Vagina (tissue), 2 donors: ENCODE measurements at regions not wholly inside any gene's neighbourhood (a gene's known extent, or its start where the extent isn't known, plus 50 kb on each side); places are given as distances from the start of the nearest gene placed in this dataset. TPM values are rescaled to one million over a fixed set of nuclear protein-coding genes. Genes with fewer than 3 reads are reported as not detected.

ENCODE experiments used
- DNase-seq, 2 donors: peaks; one replicate each; pipeline ENCODE4 v3.0.0-alpha.2; 2017; ENCODE audit errors: extremely low spot score in 2 of 2
- H3K27ac ChIP-seq: fragments of 200-600 bp; sonication (generic); one replicate; pipeline ENCODE4 v1.5.1; 2019
- H3K27me3 ChIP-seq: fragments of 200-600 bp; sonication (generic); one replicate; pipeline ENCODE4 v1.5.1; 2019
- H3K36me3 ChIP-seq, 2 donors: fragments of 200-600 bp; sonication (generic); one replicate each; pipeline ENCODE4 v1.5.1; 2017 to 2019
- H3K4me1 ChIP-seq: fragments of 200-600 bp; sonication (generic); one replicate; pipeline ENCODE4 v1.5.1; 2019
- H3K4me3 ChIP-seq, 2 donors: fragments of 200-600 bp; sonication (generic); 1 replicate in 1 of 2; 2 replicates in 1 of 2; pipeline ENCODE4 v1.5.1; 2016 to 2019
- H3K9me3 ChIP-seq: fragments of 200-600 bp; sonication (generic); one replicate; pipeline ENCODE4 v1.5.1; 2019
- POLR2A ChIP-seq, 2 donors: fragments of 450-650 bp; IDR thresholded peaks; one replicate each; pipeline ENCODE4 v1.6.1; 2017; ENCODE audit warnings: antibody characterized with exemption in 2 of 2, mild to moderate bottlenecking in 2 of 2, moderate library complexity in 2 of 2
- POLR2AphosphoS5 ChIP-seq, 2 donors: sonication (generic); formaldehyde crosslinking; IDR thresholded peaks; one replicate each; pipeline ENCODE4 v1.9.0; 2017; ENCODE audit warnings: antibody characterized with exemption in 2 of 2, mild to moderate bottlenecking in 2 of 2, low read depth in 1 of 2; ENCODE audit not compliant: insufficient read depth in 1 of 2
- intact Hi-C: fragments of 100-400 bp; cut with DNase I; formaldehyde crosslinking; loops from one replicate; pipeline ENCODE4 v1.15.1; 2023
- small RNA-seq: library from RNA; depleted of rRNA; stranded (forward); fragments of <200 nt; gene quantifications from one replicate; pipeline ENCODE3, GENCODE V24; 2016
- TF ChIP-seq, protein P1 (sequence below), 3 experiments: fragments of 450-650 bp in 2 of 3; fragments of 200-600 bp in 1 of 3; sonication (generic) in 1 of 3; IDR thresholded peaks; one replicate each; pipeline ENCODE4 v1.5.1; 2017 to 2019; ENCODE audit warnings: antibody characterized with exemption in 3 of 3, mild to moderate bottlenecking in 2 of 3, moderate library complexity in 2 of 3

DNA sequence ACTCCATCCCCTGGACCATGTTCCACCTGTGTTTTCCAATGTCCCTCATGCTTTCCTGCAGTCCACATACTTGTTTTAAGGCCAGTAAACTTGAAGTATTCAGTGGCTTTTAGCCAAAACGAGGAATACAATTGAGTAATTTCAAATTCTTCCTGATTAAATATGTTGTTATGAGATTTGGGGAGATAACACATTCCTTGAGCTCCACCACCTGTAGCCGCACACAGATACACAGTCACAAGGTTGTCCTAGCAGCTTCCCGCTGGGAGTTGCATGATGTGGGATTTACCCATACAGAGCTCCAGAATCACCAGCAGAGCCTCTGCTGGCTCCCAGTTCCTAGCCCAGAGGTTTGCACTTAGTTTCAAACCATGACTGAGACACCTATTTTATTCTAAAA lies 53.6 kb upstream of the FRY start:
- Histone ChIP-seq H3K27ac (no peak overlapping the region), H3K27me3 (no peaks in the 10 kb centered on the region), H3K4me3 (no peak overlapping the region), H3K36me3 (no peaks in the 10 kb centered on the region), H3K9me3 (no peaks in the 10 kb centered on the region), H3K4me1 (no peaks in the 10 kb centered on the region)
- intact Hi-C loops: no loop called here
- TF ChIP-seq POLR2AphosphoS5 (IDR thresholded peaks at IDR 0.05; ENCODE audit: insufficient read depth in 1 of 2, low read depth in 1 of 2): no peak
- no peak for TF ChIP-seq POLR2A (IDR thresholded peaks at IDR 0.05)
- TF ChIP-seq, protein P1, sequence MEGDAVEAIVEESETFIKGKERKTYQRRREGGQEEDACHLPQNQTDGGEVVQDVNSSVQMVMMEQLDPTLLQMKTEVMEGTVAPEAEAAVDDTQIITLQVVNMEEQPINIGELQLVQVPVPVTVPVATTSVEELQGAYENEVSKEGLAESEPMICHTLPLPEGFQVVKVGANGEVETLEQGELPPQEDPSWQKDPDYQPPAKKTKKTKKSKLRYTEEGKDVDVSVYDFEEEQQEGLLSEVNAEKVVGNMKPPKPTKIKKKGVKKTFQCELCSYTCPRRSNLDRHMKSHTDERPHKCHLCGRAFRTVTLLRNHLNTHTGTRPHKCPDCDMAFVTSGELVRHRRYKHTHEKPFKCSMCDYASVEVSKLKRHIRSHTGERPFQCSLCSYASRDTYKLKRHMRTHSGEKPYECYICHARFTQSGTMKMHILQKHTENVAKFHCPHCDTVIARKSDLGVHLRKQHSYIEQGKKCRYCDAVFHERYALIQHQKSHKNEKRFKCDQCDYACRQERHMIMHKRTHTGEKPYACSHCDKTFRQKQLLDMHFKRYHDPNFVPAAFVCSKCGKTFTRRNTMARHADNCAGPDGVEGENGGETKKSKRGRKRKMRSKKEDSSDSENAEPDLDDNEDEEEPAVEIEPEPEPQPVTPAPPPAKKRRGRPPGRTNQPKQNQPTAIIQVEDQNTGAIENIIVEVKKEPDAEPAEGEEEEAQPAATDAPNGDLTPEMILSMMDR (IDR thresholded peaks at IDR 0.05): no peak
- no peak for DNase-seq

DNA sequence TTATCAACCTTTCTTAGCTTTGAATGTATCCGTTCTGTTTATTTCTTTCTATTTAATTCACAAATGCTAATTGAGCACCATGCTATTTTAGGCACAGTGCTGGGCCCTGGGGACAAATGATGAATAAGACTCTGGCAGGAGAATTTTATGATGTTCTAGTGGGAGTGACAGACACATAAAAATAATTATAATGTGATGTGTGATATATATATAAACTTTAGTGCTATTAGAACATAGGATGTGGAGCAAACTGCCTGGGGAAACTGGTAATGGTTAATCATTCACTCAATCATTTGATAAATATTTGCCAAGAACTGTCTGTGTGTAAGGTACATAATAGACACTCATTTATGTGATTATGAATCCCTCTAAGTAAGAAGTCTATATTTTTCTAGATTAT lies 50.7 kb upstream of the FRY start:
- Histone ChIP-seq H3K4me1 (no peaks in the 10 kb centered on the region), H3K27me3 (no peaks in the 10 kb centered on the region), H3K4me3 (no peak overlapping the region), H3K27ac (no peak overlapping the region), H3K36me3 (no peaks in the 10 kb centered on the region), H3K9me3 (no peaks in the 10 kb centered on the region)
- no peak for DNase-seq
- no peak for TF ChIP-seq POLR2AphosphoS5 (IDR thresholded peaks at IDR 0.05; ENCODE audit: insufficient read depth in 1 of 2, low read depth in 1 of 2)
- TF ChIP-seq, protein P1 (IDR thresholded peaks at IDR 0.05): no peak
- TF ChIP-seq POLR2A (IDR thresholded peaks at IDR 0.05): no peak
- intact Hi-C loops: no loop called here

Small RNA genes in the stretch of these regions (small RNA-seq; reads per million reads assigned to genes)
- not detected for gene RF00017
